Smooth muscle cell (in vitro differentiated cells): ENCODE measurements at regions not wholly inside any gene's neighbourhood (a gene's known extent, or its start where the extent isn't known, plus 50 kb on each side); places are given as distances from the start of the nearest gene placed in this dataset.

ENCODE experiments used
- DNase-seq: peaks from one replicate; lab custom pipeline; 2025; ENCODE audit not compliant: unreplicated experiment; lab: John Stamatoyannopoulos, UW
- H2AFZ ChIP-seq: fragments of 200-600 bp; sonication (generic); 2 replicates; pipeline ENCODE4 v1.6.0; 2016; ENCODE audit warnings: antibody characterized with exemption, low read depth, mild to moderate bottlenecking
- H3F3A ChIP-seq: fragments of 200-600 bp; sonication (generic); 2 replicates; pipeline ENCODE4 v1.6.0; 2017; ENCODE audit warnings: antibody characterized with exemption, low read depth
- H3K27ac ChIP-seq: fragments of 200-600 bp; sonication (generic); 2 replicates; pipeline ENCODE4 v1.5.1; 2016; ENCODE audit warnings: low read depth, mild to moderate bottlenecking
- H3K27me3 ChIP-seq: fragments of 200-600 bp; sonication (generic); 2 replicates; pipeline ENCODE4 v1.6.1; 2016; ENCODE audit warnings: low read depth, mild to moderate bottlenecking
- H3K36me3 ChIP-seq: fragments of 200-600 bp; sonication (generic); 2 replicates; pipeline ENCODE4 v1.5.1; 2016; ENCODE audit warnings: low read depth
- H3K4me1 ChIP-seq: fragments of 200-600 bp; sonication (generic); 2 replicates; pipeline ENCODE4 v1.5.1; 2016; ENCODE audit warnings: low read depth
- H3K4me2 ChIP-seq: fragments of 200-600 bp; sonication (generic); 2 replicates; pipeline ENCODE4 v1.6.0; 2016; ENCODE audit warnings: mild to moderate bottlenecking
- H3K4me3 ChIP-seq: fragments of 200-600 bp; sonication (generic); 2 replicates; pipeline ENCODE4 v1.5.1; 2016; ENCODE audit warnings: mild to moderate bottlenecking
- H3K79me2 ChIP-seq: fragments of 200-600 bp; sonication (generic); 2 replicates; pipeline ENCODE4 v1.6.0; 2016; ENCODE audit warnings: low read depth, mild to moderate bottlenecking
- H3K9ac ChIP-seq: fragments of 200-600 bp; sonication (generic); 2 replicates; pipeline ENCODE4 v1.6.0; 2016; ENCODE audit warnings: low read depth
- H3K9me3 ChIP-seq: fragments of 200-600 bp; sonication (generic); replicated peaks from 2 replicates; pipeline ENCODE4 v1.5.1; 2016; ENCODE audit warnings: low read depth
- H4K20me1 ChIP-seq: fragments of 200-600 bp; sonication (generic); 2 replicates; pipeline ENCODE4 v1.6.0; 2016; ENCODE audit warnings: low read depth
- WGBS: methylation state at CpG from one replicate; pipeline ENCODE4 v1.1.7; 2016; ENCODE audit warnings: low lambda C conversion rate; 5-methylcytosine and 5-hydroxymethylcytosine counted together
- TF ChIP-seq, protein P1 (sequence below): fragments of 200-600 bp; sonication (generic); IDR thresholded peaks from 2 replicates; pipeline ENCODE4 v1.5.1; 2017; ENCODE audit warnings: borderline replicate concordance, mild to moderate bottlenecking, antibody characterized with exemption; ENCODE audit not compliant: insufficient read depth, poor library complexity, severe bottlenecking

DNA sequence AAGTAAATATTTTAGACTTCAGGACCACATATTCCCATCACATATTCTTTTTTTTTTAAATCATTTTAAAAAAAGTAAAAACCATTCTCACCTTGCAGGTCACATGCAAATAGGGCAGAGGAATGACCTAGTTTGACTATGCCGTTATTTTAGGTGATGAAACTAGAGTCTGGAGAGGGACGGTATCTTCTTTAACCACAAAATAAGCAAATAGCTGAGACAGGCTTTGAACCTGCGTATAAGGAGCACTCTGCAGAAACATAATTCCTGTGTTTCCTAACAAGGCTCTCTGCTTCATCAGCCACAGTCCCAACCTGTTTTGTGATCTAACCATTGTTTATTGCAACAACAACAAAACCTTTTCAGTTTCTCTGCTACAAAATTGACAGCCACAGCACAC is 121.5 kb downstream of the PCTP start:
- no peaks in the 10 kb centered on the region for H3K9me3 ChIP-seq
- TF ChIP-seq, protein P1, sequence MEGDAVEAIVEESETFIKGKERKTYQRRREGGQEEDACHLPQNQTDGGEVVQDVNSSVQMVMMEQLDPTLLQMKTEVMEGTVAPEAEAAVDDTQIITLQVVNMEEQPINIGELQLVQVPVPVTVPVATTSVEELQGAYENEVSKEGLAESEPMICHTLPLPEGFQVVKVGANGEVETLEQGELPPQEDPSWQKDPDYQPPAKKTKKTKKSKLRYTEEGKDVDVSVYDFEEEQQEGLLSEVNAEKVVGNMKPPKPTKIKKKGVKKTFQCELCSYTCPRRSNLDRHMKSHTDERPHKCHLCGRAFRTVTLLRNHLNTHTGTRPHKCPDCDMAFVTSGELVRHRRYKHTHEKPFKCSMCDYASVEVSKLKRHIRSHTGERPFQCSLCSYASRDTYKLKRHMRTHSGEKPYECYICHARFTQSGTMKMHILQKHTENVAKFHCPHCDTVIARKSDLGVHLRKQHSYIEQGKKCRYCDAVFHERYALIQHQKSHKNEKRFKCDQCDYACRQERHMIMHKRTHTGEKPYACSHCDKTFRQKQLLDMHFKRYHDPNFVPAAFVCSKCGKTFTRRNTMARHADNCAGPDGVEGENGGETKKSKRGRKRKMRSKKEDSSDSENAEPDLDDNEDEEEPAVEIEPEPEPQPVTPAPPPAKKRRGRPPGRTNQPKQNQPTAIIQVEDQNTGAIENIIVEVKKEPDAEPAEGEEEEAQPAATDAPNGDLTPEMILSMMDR: no peak
- whole genome bisulfite sequencing: 56% methylated on average over 3 of the region's 3 CpGs

DNA sequence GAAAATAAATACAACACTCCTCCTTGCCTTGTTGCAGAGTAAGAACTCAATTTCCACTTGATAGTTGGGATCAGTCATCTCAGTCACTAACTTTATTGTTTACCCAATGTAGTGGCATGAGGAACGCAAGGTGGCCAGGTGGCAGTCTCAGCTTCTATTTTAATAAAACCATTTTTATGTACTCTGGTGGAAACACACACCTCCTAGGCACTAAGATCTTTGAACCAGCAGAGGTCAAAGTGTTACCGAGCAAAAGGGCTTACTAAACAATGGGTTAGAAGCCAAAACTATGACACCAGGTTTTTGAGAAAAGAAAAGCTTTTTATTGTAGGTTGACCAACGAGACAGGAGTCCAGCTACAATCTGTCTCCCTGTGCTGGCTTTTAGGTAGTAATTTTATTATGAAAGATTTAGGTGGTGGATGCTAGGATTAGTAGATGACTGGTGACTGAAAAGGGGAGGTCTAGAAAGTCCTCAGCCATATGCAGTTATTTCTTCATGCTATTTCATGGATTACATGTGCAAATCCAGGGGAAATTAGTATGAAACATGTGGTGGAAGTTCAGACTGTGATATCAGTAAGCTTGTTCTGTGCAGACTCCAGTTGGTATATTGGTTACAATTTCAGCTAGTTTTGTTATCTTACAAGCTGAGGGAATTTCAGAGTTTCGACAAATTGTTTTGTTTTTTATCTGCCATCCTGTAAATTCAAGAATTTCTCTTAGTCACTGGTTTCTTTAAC is 122.3 kb downstream of the PCTP start:
- no peak for DNase-seq
- Histone ChIP-seq H3F3A (no peaks in the 10 kb centered on the region), H3K4me2 (no peak overlapping the region), H4K20me1 (no peaks in the 10 kb centered on the region), H3K27me3 (no peaks in the 10 kb centered on the region), H3K36me3 (no peaks in the 10 kb centered on the region), H3K9ac (no peak overlapping the region), H3K4me1 (no peaks in the 10 kb centered on the region), H3K9me3 (no peaks in the 10 kb centered on the region), H3K79me2 (no peaks in the 10 kb centered on the region), H3K27ac (no peak overlapping the region), H3K4me3 (no peak overlapping the region), H2AFZ (no peak overlapping the region)
- WGBS: 68% methylated on average over 4 of the region's 4 CpGs
- TF ChIP-seq, protein P1: no peak

More for the DNA sequence above, 121.5 kb downstream of the PCTP start:
- Histone ChIP-seq H3K4me3 (no peak overlapping the region), H3K36me3 (no peaks in the 10 kb centered on the region), H3F3A (no peaks in the 10 kb centered on the region), H3K79me2 (no peaks in the 10 kb centered on the region), H3K27ac (no peak overlapping the region), H3K4me1 (no peaks in the 10 kb centered on the region), H4K20me1 (no peaks in the 10 kb centered on the region), H3K4me2 (no peak overlapping the region), H3K27me3 (no peaks in the 10 kb centered on the region), H3K9ac (no peak overlapping the region), H2AFZ (no peak overlapping the region)
- no peak for DNase-seq

DNA sequence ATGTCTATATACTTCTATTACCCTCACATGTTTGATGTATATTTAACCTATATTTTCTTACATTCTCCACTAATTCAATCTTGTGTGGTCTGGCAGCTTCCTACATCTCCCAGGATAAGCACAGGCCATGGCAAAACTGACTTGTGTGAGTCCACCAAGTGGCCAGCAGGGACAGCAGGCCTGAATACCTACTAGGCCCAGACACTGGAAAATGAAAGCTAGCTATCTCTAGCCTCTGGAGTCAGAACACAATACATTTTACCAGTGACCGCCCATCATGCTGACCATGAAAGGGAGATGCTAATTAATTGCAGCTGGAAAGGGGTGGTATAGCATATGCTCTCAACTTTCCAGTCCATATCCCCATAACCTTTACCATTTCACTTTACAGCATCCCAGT is 132.3 kb downstream of the PCTP start:
- Histone ChIP-seq H3F3A (no peaks in the 10 kb centered on the region), H4K20me1 (no peaks in the 10 kb centered on the region), H3K4me1 (no peaks in the 10 kb centered on the region), H3K4me3 (no peak overlapping the region), H3K27me3 (no peaks in the 10 kb centered on the region), H3K27ac (no peak overlapping the region), H3K4me2 (no peak overlapping the region), H3K79me2 (no peaks in the 10 kb centered on the region), H3K36me3 (no peaks in the 10 kb centered on the region), H3K9ac (no peak overlapping the region), H2AFZ (no peak overlapping the region), H3K9me3 (no peaks in the 10 kb centered on the region)
- 47% methylated on average over 1 of the region's 1 CpG for WGBS
- TF ChIP-seq, protein P1: no peak
- DNase-seq: no peak

DNA sequence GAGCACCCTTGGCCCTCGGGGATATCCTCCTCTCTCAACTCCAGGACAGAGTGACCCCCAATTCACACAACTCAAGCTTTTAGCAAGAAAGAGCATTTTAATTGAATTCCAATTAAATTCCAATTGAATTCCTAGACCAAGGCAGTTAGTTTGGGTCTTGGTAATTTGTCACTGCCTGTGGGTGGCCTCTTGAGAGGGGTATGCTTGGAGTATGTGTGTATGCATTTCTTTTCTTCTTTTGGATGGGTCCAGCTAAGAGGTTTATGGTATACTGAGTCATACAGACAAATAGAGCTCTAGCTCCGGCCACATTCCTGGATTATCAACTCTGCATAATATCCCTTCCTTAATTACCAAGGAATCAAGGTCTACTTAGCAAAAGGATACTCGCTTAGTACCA is 136.7 kb downstream of the PCTP start:
- TF ChIP-seq, protein P1: no peak
- no peak overlapping the region for H3K9ac ChIP-seq
- H3K4me2 ChIP-seq: no peak overlapping the region
- no peak overlapping the region for H3K4me3 ChIP-seq
- H3K9me3 ChIP-seq: no peaks in the 10 kb centered on the region
- no peaks in the 10 kb centered on the region for H3K36me3 ChIP-seq
- 66% methylated on average over 3 of the region's 3 CpGs for WGBS
- H3K27ac ChIP-seq: no peak overlapping the region
- no peaks in the 10 kb centered on the region for H3K4me1 ChIP-seq
- no peaks in the 10 kb centered on the region for H3K79me2 ChIP-seq
- H3K27me3 ChIP-seq: no peaks in the 10 kb centered on the region
- no peaks in the 10 kb centered on the region for H3F3A ChIP-seq
- DNase-seq: no peak
- H4K20me1 ChIP-seq: no peaks in the 10 kb centered on the region
- H2AFZ ChIP-seq: no peak overlapping the region
